ENCODE measurements at regions not wholly inside any gene's neighbourhood (a gene's known extent, or its start where the extent isn't known, plus 50 kb on each side); places are given as distances from the start of the nearest gene placed in this dataset.

DNA sequence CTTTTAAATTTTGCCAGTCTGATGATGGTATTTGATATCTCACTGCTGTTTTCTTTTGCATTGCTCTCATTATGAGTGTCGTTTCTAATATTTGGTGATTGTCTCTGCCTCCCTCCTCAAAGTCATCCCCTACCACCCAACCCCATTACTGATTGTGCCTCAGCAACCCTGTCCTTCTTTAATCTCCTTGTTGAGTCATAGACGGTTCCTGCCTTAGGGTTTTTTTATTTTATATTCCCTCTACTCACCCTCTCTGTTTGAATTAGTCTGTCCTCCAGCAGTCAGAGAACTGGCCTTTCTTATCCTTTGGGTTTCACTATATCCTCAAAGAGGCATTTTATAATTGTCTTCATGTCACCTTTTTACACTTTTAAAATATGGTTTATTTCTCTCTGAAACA lies 409.3 kb upstream of the CPEB2 start:
- TF ChIP-seq POLR2AphosphoS5 (IDR thresholded peaks at IDR 0.05; ENCODE audit: low read depth, low read length) = no peak
- TF ChIP-seq JUND (IDR thresholded peaks at IDR 0.05) = no peak
- TF ChIP-seq TAF1 (IDR thresholded peaks at IDR 0.05; ENCODE audit: borderline replicate concordance, low read depth, low read length) = no peak
- TF ChIP-seq, protein P1, sequence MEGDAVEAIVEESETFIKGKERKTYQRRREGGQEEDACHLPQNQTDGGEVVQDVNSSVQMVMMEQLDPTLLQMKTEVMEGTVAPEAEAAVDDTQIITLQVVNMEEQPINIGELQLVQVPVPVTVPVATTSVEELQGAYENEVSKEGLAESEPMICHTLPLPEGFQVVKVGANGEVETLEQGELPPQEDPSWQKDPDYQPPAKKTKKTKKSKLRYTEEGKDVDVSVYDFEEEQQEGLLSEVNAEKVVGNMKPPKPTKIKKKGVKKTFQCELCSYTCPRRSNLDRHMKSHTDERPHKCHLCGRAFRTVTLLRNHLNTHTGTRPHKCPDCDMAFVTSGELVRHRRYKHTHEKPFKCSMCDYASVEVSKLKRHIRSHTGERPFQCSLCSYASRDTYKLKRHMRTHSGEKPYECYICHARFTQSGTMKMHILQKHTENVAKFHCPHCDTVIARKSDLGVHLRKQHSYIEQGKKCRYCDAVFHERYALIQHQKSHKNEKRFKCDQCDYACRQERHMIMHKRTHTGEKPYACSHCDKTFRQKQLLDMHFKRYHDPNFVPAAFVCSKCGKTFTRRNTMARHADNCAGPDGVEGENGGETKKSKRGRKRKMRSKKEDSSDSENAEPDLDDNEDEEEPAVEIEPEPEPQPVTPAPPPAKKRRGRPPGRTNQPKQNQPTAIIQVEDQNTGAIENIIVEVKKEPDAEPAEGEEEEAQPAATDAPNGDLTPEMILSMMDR (IDR thresholded peaks at IDR 0.05) = no peak

All from SK-N-SH (cell line).